IPS DF 6.9 (cell line): ENCODE measurements at regions not wholly inside any gene's neighbourhood (a gene's known extent, or its start where the extent isn't known, plus 50 kb on each side); places are given as distances from the start of the nearest gene placed in this dataset.

Experiments
- DNase-seq: peaks from one replicate; pipeline ENCODE4 v3.0.0-alpha.2; 2013; ENCODE audit warnings: low read depth, low spot score
- H3K27ac ChIP-seq: one replicate; pipeline ENCODE4 v1.5.1; 2013; ENCODE audit warnings: low read length, control low read depth
- H3K27me3 ChIP-seq: 2 replicates; pipeline ENCODE4 v1.6.1; 2013; ENCODE audit warnings: mild to moderate bottlenecking, low read length; ENCODE audit not compliant: control insufficient read depth, insufficient read depth
- H3K36me3 ChIP-seq: 2 replicates; pipeline ENCODE4 v1.6.1; 2013; ENCODE audit warnings: low read length; ENCODE audit not compliant: control insufficient read depth, insufficient read depth
- H3K4me1 ChIP-seq: 2 replicates; pipeline ENCODE4 v1.6.1; 2013; ENCODE audit warnings: low read length; ENCODE audit not compliant: control insufficient read depth, insufficient read depth
- H3K4me3 ChIP-seq: 2 replicates; pipeline ENCODE4 v1.5.1; 2013; ENCODE audit warnings: mild to moderate bottlenecking, low read length
- H3K9me3 ChIP-seq: 2 replicates; pipeline ENCODE4 v1.6.1; 2013; ENCODE audit warnings: low read length, inconsistent platforms; ENCODE audit not compliant: control insufficient read depth, insufficient read depth
- WGBS: extraction: QIAGEN DNeasy Blood & Tissue Kit; methylation state at CpG from one replicate; pipeline ENCODE4 v1.1.7; 2013; ENCODE audit warnings: mixed read lengths, missing lambda C conversion rate; ENCODE audit not compliant: insufficient read length, insufficient coverage; 5-methylcytosine and 5-hydroxymethylcytosine counted together

DNA sequence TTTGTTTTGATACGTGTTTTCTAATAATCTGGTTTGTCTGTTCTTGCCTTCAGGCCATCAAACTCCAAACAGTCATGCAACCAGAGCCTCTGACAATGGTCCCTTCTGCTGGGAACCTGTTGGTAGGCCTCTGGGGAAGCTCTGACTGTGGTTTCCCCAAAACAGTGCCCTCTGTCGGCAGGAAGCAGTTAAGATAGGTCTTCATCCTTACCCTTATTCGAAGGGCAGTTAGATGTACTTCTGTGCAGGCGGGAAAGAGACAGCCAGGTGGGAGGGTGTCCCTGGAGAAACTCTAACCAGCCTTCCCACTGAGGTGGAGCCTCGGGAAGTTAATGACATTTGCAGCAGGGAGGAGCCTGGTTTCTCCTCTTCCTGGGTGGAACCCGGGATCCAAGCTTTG, 81.6 kb upstream of the CHMP2B start:
- DNase-seq = peak; percentile 66
- H3K9me3 ChIP-seq = no peaks in the 10 kb centered on the region; the same call in 1 of the 2 replicates
- WGBS = no CpG with 5 or more reads among the region's 6 CpGs
- H3K27ac ChIP-seq = no peak overlapping the region
- H3K4me3 ChIP-seq = no peak overlapping the region
- no peaks in the 10 kb centered on the region for H3K36me3 ChIP-seq
- no peaks in the 10 kb centered on the region for H3K27me3 ChIP-seq
- H3K4me1 ChIP-seq = peaks cover 2% of the 10 kb centered on the region; the same call in 1 of the 2 replicates

- Histone ChIP-seq H3K4me3 (no peak overlapping the region), H3K36me3 (no peaks in the 10 kb centered on the region), H3K4me1 (no peaks in the 10 kb centered on the region), H3K27me3 (no peaks in the 10 kb centered on the region), H3K27ac (no peak overlapping the region), H3K9me3 (no peaks in the 10 kb centered on the region; the same call in 1 of the 2 replicates)
- no peak for DNase-seq
- no CpG with 5 or more reads among the region's 2 CpGs for WGBS
Measured at GRCh38 chr3:87136066-87136596, 91.0 kb upstream of the CHMP2B start.

DNA sequence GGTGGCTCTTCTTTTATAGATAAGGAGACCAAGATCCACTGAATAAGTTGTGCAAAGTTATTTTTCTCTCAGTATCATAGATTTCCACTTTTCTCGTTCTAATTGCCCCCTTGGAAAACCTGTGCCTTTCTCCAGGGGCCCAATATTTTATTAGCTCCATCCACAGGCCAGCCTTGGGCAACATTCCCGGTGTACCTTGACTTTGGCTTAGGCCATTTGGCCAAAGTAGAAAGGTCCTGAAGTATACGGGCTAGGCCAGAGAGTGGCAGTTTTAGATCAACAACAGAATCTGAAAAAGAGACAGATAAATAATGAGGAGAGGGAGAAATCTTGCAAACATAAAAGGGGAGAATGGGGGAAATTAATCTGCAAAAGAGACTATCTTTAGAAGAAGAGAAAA, 91.7 kb upstream of the CHMP2B start:
- H3K27me3 ChIP-seq = no peaks in the 10 kb centered on the region
- no peak overlapping the region for H3K27ac ChIP-seq
- DNase-seq = no peak
- no peak overlapping the region for H3K4me3 ChIP-seq
- H3K4me1 ChIP-seq = no peaks in the 10 kb centered on the region
- no CpG with 5 or more reads among the region's 3 CpGs for WGBS
- H3K9me3 ChIP-seq = no peaks in the 10 kb centered on the region
- H3K36me3 ChIP-seq = no peaks in the 10 kb centered on the region

GRCh38 chr3:87132801-87133200, 94.3 kb upstream of the CHMP2B start:
- Histone ChIP-seq H3K36me3 (no peaks in the 10 kb centered on the region), H3K27ac (no peak overlapping the region), H3K27me3 (no peaks in the 10 kb centered on the region), H3K9me3 (no peaks in the 10 kb centered on the region), H3K4me1 (no peaks in the 10 kb centered on the region), H3K4me3 (no peak overlapping the region)
- DNase-seq = no peak
- no CpG with 5 or more reads among the region's 2 CpGs for WGBS

- Histone ChIP-seq H3K4me3 (no peak overlapping the region), H3K36me3 (no peaks in the 10 kb centered on the region), H3K4me1 (no peaks in the 10 kb centered on the region), H3K27me3 (no peaks in the 10 kb centered on the region), H3K9me3 (no peaks in the 10 kb centered on the region), H3K27ac (no peak overlapping the region)
- WGBS = no CpG with 5 or more reads among the region's 2 CpGs
- no peak for DNase-seq
Measured at GRCh38 chr3:87128006-87128405, 99.1 kb upstream of the CHMP2B start.

DNA sequence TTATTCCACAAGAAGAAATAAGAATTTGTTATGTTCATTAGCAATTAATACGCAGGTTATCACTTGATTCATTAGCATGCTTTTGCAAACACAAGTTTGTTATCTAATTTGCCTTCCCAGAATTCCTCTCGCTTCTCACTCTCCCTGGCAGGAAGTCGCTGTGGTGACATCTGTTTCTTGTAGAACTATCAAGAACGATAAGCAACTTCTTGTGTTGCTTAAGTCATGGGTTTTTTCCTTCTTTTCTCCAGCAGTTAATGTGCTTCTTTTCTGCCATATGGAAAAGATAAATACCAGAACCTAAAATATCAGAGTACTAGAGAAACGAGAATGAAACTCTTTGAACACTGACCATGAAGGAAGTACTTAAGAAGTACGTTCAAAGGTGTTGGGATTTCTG, 99.8 kb upstream of the CHMP2B start:
- Histone ChIP-seq H3K4me3 (no peak overlapping the region), H3K27me3 (no peaks in the 10 kb centered on the region), H3K4me1 (no peaks in the 10 kb centered on the region), H3K36me3 (no peaks in the 10 kb centered on the region), H3K27ac (no peak overlapping the region), H3K9me3 (no peaks in the 10 kb centered on the region)
- DNase-seq = no peak
- no CpG with 5 or more reads among the region's 6 CpGs for WGBS

GRCh38 chr3:87126321-87126720, 100.8 kb upstream of the CHMP2B start:
- no peak overlapping the region for H3K27ac ChIP-seq
- H3K9me3 ChIP-seq = no peaks in the 10 kb centered on the region
- no peaks in the 10 kb centered on the region for H3K27me3 ChIP-seq
- no CpG with 5 or more reads among the region's 4 CpGs for WGBS
- no peaks in the 10 kb centered on the region for H3K4me1 ChIP-seq
- no peaks in the 10 kb centered on the region for H3K36me3 ChIP-seq
- no peak overlapping the region for H3K4me3 ChIP-seq
- no peak for DNase-seq

- Histone ChIP-seq H3K9me3 (no peaks in the 10 kb centered on the region), H3K27me3 (no peaks in the 10 kb centered on the region), H3K4me3 (no peak overlapping the region), H3K36me3 (no peaks in the 10 kb centered on the region), H3K27ac (no peak overlapping the region), H3K4me1 (no peaks in the 10 kb centered on the region)
- WGBS = no CpG with 5 or more reads among the region's 5 CpGs
- DNase-seq = no peak
Measured at GRCh38 chr3:87125116-87125515, 102.0 kb upstream of the CHMP2B start.

GRCh38 chr3:87122766-87123165, 104.3 kb upstream of the CHMP2B start:
- Histone ChIP-seq H3K27me3 (no peaks in the 10 kb centered on the region), H3K4me1 (no peaks in the 10 kb centered on the region), H3K27ac (no peak overlapping the region), H3K9me3 (no peaks in the 10 kb centered on the region), H3K4me3 (no peak overlapping the region), H3K36me3 (no peaks in the 10 kb centered on the region)
- no peak for DNase-seq

DNA sequence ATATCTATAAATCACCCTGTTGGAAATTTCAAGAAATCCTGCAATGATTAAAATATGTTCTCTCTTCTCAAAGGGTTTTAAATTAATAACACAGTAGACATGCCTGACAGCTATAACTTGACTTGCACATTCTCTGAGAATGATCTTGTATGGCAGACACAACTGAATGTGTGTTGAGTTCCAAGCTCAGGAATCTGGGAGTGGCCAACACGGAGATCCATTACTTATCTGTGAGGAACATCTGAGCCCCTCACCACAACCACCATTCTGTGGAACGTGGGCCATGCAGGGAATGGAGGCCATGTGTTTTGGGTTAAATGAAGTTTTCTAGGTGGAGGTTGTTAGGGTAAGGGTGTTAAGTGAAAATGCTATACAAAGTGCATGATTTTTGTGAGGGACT, 105.3 kb upstream of the CHMP2B start:
- Histone ChIP-seq H3K4me1 (no peaks in the 10 kb centered on the region), H3K27ac (no peak overlapping the region), H3K4me3 (no peak overlapping the region), H3K36me3 (no peaks in the 10 kb centered on the region), H3K9me3 (no peaks in the 10 kb centered on the region), H3K27me3 (no peaks in the 10 kb centered on the region)
- no peak for DNase-seq
- WGBS = no CpG with 5 or more reads among the region's 2 CpGs

- Histone ChIP-seq H3K4me3 (no peak overlapping the region), H3K4me1 (no peaks in the 10 kb centered on the region), H3K36me3 (no peaks in the 10 kb centered on the region), H3K27me3 (no peaks in the 10 kb centered on the region), H3K9me3 (no peaks in the 10 kb centered on the region), H3K27ac (no peak overlapping the region)
- no CpG with 5 or more reads among the region's 2 CpGs for WGBS
- no peak for DNase-seq
Measured at GRCh38 chr3:87120881-87121280, 106.2 kb upstream of the CHMP2B start.
